ENCODE measurements at regions not wholly inside any gene's neighbourhood (a gene's known extent, or its start where the extent isn't known, plus 50 kb on each side); places are given as distances from the start of the nearest gene placed in this dataset.

DNA sequence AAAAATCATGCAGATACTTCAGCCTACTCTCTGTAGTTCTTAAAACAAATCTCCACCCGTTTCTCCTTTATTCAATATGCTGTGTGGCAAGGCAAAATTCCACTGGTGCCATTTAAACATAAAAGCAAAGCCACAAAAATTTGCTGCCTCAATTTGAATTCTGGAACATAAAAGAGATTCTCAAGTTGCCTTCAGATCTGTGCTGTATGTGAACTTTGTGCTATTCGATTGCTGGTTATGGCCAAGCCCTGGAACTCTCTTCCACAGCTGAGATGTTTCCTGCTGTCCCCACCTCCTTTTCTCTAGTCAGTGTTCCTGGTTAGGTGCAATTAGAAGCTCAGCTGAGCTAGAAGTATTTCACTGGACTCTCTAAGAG lies 395.3 kb upstream of the BTBD3 start:
- no peaks in the 10 kb centered on the region for H3K9me3 ChIP-seq (replicated peaks; ENCODE audit: insufficient read depth, low read length)
- no peaks in the 10 kb centered on the region for H3K9me2 ChIP-seq (replicated peaks; ENCODE audit: insufficient read depth, low read length)
- H3K79me2 ChIP-seq (ENCODE audit: low read length): no peaks in the 10 kb centered on the region
- H2AFZ ChIP-seq (ENCODE audit: low read length): no peak overlapping the region
- H3K36me3 ChIP-seq (replicated peaks; ENCODE audit: insufficient read depth, low read length): no peaks in the 10 kb centered on the region
- no peaks in the 10 kb centered on the region for H3K27me3 ChIP-seq (replicated peaks; ENCODE audit: insufficient read depth, low read length)
- no peak overlapping the region for H3K4me3 ChIP-seq (ENCODE audit: low read length)
- H3K4me1 ChIP-seq (ENCODE audit: low read length): no peaks in the 10 kb centered on the region
- no peak for TF ChIP-seq EZH2phosphoT487 (IDR thresholded peaks at IDR 0.05; ENCODE audit: low read length)
- TF ChIP-seq EZH2 (optimal IDR thresholded peaks at IDR 0.05; ENCODE audit: low read depth, low read length): no peak
- TF ChIP-seq, protein P1, sequence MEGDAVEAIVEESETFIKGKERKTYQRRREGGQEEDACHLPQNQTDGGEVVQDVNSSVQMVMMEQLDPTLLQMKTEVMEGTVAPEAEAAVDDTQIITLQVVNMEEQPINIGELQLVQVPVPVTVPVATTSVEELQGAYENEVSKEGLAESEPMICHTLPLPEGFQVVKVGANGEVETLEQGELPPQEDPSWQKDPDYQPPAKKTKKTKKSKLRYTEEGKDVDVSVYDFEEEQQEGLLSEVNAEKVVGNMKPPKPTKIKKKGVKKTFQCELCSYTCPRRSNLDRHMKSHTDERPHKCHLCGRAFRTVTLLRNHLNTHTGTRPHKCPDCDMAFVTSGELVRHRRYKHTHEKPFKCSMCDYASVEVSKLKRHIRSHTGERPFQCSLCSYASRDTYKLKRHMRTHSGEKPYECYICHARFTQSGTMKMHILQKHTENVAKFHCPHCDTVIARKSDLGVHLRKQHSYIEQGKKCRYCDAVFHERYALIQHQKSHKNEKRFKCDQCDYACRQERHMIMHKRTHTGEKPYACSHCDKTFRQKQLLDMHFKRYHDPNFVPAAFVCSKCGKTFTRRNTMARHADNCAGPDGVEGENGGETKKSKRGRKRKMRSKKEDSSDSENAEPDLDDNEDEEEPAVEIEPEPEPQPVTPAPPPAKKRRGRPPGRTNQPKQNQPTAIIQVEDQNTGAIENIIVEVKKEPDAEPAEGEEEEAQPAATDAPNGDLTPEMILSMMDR (IDR thresholded peaks at IDR 0.05; ENCODE audit: low read length): no peak
- no peak overlapping the region for H3K4me2 ChIP-seq (ENCODE audit: low read depth, low read length)
- H4K20me1 ChIP-seq (ENCODE audit: insufficient read depth, low read length): no peaks in the 10 kb centered on the region
- DNase-seq: no peak
- no peak overlapping the region for H3K27ac ChIP-seq (ENCODE audit: low read length)
- H3F3A ChIP-seq (ENCODE audit: insufficient read depth, low read length): no peaks in the 10 kb centered on the region
- H3K9ac ChIP-seq (ENCODE audit: low read length): no peak overlapping the region

DNA sequence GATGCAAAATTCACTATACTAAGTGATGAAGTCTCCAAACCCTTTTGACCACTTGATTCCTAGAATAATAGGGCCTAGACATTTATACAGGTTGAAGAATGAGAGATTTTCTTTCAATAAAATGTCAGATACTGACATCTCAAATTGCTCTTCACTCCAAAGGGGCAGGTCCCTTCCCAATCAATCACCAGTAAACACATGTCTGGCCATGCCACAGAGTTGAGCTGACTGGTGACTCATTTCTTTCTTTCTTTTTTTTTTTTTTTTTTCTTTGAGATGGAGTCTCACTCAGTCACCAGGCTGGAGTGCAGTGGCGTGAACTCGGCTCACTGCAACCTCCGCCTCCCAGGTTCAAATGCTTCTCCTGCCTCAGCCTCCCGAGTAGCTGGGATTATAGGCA lies 388.6 kb upstream of the BTBD3 start:
- TF ChIP-seq, protein P1 (IDR thresholded peaks at IDR 0.05; ENCODE audit: low read length): no peak
- Histone ChIP-seq H3K27ac (ENCODE audit: low read length) (no peak overlapping the region), H3K79me2 (ENCODE audit: low read length) (no peaks in the 10 kb centered on the region), H3K9me2 (replicated peaks; ENCODE audit: insufficient read depth, low read length) (no peaks in the 10 kb centered on the region), H4K20me1 (ENCODE audit: insufficient read depth, low read length) (no peaks in the 10 kb centered on the region), H3K9me3 (replicated peaks; ENCODE audit: insufficient read depth, low read length) (no peaks in the 10 kb centered on the region), H3F3A (ENCODE audit: insufficient read depth, low read length) (no peaks in the 10 kb centered on the region), H3K36me3 (replicated peaks; ENCODE audit: insufficient read depth, low read length) (no peaks in the 10 kb centered on the region), H3K4me1 (ENCODE audit: low read length) (no peaks in the 10 kb centered on the region), H2AFZ (ENCODE audit: low read length) (no peak overlapping the region), H3K4me3 (ENCODE audit: low read length) (no peak overlapping the region), H3K4me2 (ENCODE audit: low read depth, low read length) (no peak overlapping the region), H3K9ac (ENCODE audit: low read length) (no peak overlapping the region), H3K27me3 (replicated peaks; ENCODE audit: insufficient read depth, low read length) (no peaks in the 10 kb centered on the region)
- no peak for DNase-seq

DNA sequence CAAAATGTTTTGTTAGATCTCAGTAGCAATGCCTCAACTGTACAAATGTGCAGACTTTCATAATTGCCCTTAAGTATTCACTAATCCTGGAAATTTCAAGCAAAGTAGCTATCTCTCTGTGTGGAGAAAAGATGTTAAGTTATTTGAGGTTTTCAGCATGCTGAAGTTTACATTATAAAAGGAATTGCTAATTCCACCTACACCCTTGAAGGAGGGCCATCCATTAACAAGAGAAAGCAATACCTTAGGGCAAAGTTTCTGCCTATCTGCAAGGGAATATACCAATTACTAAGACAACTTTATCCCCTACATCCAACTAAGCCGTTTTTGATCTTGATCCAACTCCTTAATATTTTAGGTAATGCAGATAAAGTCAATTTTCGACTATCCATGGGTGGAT lies 380.7 kb upstream of the BTBD3 start:
- no peaks in the 10 kb centered on the region for H3F3A ChIP-seq (ENCODE audit: insufficient read depth, low read length)
- no peak overlapping the region for H2AFZ ChIP-seq (ENCODE audit: low read length)
- no peaks in the 10 kb centered on the region for H4K20me1 ChIP-seq (ENCODE audit: insufficient read depth, low read length)
- H3K4me2 ChIP-seq (ENCODE audit: low read depth, low read length): no peak overlapping the region
- H3K79me2 ChIP-seq (ENCODE audit: low read length): no peaks in the 10 kb centered on the region
- no peaks in the 10 kb centered on the region for H3K36me3 ChIP-seq (replicated peaks; ENCODE audit: insufficient read depth, low read length)
- H3K9ac ChIP-seq (ENCODE audit: low read length): no peak overlapping the region
- H3K9me3 ChIP-seq (replicated peaks; ENCODE audit: insufficient read depth, low read length): no peaks in the 10 kb centered on the region
- TF ChIP-seq, protein P1 (IDR thresholded peaks at IDR 0.05; ENCODE audit: low read length): no peak
- TF ChIP-seq EZH2phosphoT487 (IDR thresholded peaks at IDR 0.05; ENCODE audit: low read length): no peak
- no peak for TF ChIP-seq EZH2 (optimal IDR thresholded peaks at IDR 0.05; ENCODE audit: low read depth, low read length)
- no peaks in the 10 kb centered on the region for H3K4me1 ChIP-seq (ENCODE audit: low read length)
- H3K4me3 ChIP-seq (ENCODE audit: low read length): no peak overlapping the region
- H3K9me2 ChIP-seq (replicated peaks; ENCODE audit: insufficient read depth, low read length): no peaks in the 10 kb centered on the region
- no peaks in the 10 kb centered on the region for H3K27me3 ChIP-seq (replicated peaks; ENCODE audit: insufficient read depth, low read length)
- no peak overlapping the region for H3K27ac ChIP-seq (ENCODE audit: low read length)
- DNase-seq: no peak

DNA sequence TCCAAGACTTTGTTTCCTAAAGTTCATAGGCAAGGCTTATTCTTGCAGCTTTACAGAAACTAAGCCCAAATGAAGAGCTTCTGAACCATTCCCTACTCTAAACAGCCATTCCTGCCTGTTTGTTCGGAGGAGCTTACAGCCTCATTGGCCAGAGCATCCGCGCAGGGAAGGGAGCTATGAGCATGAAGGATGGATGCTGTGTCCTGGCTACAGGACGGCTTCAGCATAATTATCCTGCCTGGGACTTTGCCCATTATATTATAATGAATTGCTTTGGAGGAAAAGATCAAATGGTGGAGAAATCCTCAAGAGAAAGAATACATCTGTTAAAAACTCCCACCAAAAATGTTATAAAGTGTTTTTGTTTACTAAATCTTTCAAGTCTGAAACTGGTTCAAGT lies 378.2 kb upstream of the BTBD3 start:
- Histone ChIP-seq H3K4me2 (ENCODE audit: low read depth, low read length) (no peak overlapping the region), H2AFZ (ENCODE audit: low read length) (no peak overlapping the region), H3K9ac (ENCODE audit: low read length) (no peak overlapping the region), H4K20me1 (ENCODE audit: insufficient read depth, low read length) (no peaks in the 10 kb centered on the region), H3K4me3 (ENCODE audit: low read length) (no peak overlapping the region), H3K9me2 (replicated peaks; ENCODE audit: insufficient read depth, low read length) (no peaks in the 10 kb centered on the region), H3K36me3 (replicated peaks; ENCODE audit: insufficient read depth, low read length) (no peaks in the 10 kb centered on the region), H3K9me3 (replicated peaks; ENCODE audit: insufficient read depth, low read length) (no peaks in the 10 kb centered on the region), H3K27me3 (replicated peaks; ENCODE audit: insufficient read depth, low read length) (no peaks in the 10 kb centered on the region), H3F3A (ENCODE audit: insufficient read depth, low read length) (no peaks in the 10 kb centered on the region), H3K79me2 (ENCODE audit: low read length) (no peaks in the 10 kb centered on the region), H3K4me1 (ENCODE audit: low read length) (no peaks in the 10 kb centered on the region), H3K27ac (ENCODE audit: low read length) (no peak overlapping the region)
- TF ChIP-seq, protein P1 (IDR thresholded peaks at IDR 0.05; ENCODE audit: low read length): no peak
- TF ChIP-seq EZH2 (optimal IDR thresholded peaks at IDR 0.05; ENCODE audit: low read depth, low read length): no peak
- TF ChIP-seq EZH2phosphoT487 (IDR thresholded peaks at IDR 0.05; ENCODE audit: low read length): no peak
- DNase-seq: no peak
